ENCODE measurements at regions not wholly inside any gene's neighbourhood (a gene's known extent, or its start where the extent isn't known, plus 50 kb on each side); places are given as distances from the start of the nearest gene placed in this dataset.

GRCh38 chr6:168822376-168822775 is 381.4 kb downstream of the SMOC2 start:
- H3K9me3 Mint-ChIP-seq (ENCODE audit: insufficient read depth): no peaks in the 10 kb centered on the region
- no peak overlapping the region for H3K4me2 ChIP-seq (replicated peaks; ENCODE audit: low read depth, low read length, poor library complexity, severe bottlenecking)
- H3K27ac Mint-ChIP-seq: no peak overlapping the region
- peaks cover 0 to 13% (median 3%) of the 10 kb centered on the region in 3 donors for H3K9me3 ChIP-seq (ENCODE audit: control extremely low read depth in 1 of 3, control insufficient read depth in 2 of 3, insufficient read depth in 1 of 3, low read length in 2 of 3)
- H3K9ac ChIP-seq (ENCODE audit: low read length): no peak overlapping the region
- 69% methylated on average over 9 of the region's 9 CpGs for WGBS (ENCODE audit: insufficient coverage)
- no peaks in the 10 kb centered on the region for H3K4me1 Mint-ChIP-seq
- H3K4me3 Mint-ChIP-seq: no peak overlapping the region
- intact Hi-C loops (cut with micrococcal nuclease): no loop called here
- H3K36me3 ChIP-seq (replicated peaks in 1 of 2; ENCODE audit: control extremely low read depth in 1 of 2, control insufficient read depth in 1 of 2, extremely low read depth in 1 of 2, insufficient read depth in 2 of 2, low read length in 1 of 2): no peaks in the 10 kb centered on the region
- no peak for TF ChIP-seq EZH2 (IDR thresholded peaks at IDR 0.05; ENCODE audit: borderline replicate concordance, insufficient read depth, low read depth, low read length, poor library complexity, severe bottlenecking)
- TF ChIP-seq CTCF (IDR thresholded peaks at IDR 0.05): no peak
- CTCF ChIA-PET: no interaction called here
- no peak for DNase-seq
- no peak overlapping the region for H3K27ac ChIP-seq (ENCODE audit: low read length in 2 of 2)
- H3K27me3 Mint-ChIP-seq: no peaks in the 10 kb centered on the region
- no peaks in the 10 kb centered on the region for H3K79me2 ChIP-seq (ENCODE audit: control insufficient read depth, insufficient read depth, low read length)
- no peak overlapping the region for H3K4me3 ChIP-seq (ENCODE audit: control extremely low read depth in 1 of 5, extremely low read depth in 1 of 5, insufficient read depth in 1 of 5, low read depth in 2 of 5, low read length in 4 of 5)
- ATAC-seq (ENCODE audit: low read depth): no peak
- no peaks in the 10 kb centered on the region for H3K27me3 ChIP-seq (replicated peaks in 1 of 4; ENCODE audit: control extremely low read depth in 1 of 4, control insufficient read depth in 3 of 4, insufficient read depth in 4 of 4, low read length in 3 of 4)
- no peaks in the 10 kb centered on the region for H3K4me1 ChIP-seq (ENCODE audit: control insufficient read depth in 2 of 2, insufficient read depth in 2 of 2, low read length in 2 of 2)
- POLR2A ChIA-PET: no interaction called here
- no peak overlapping the region for H2AFZ ChIP-seq (ENCODE audit: insufficient read depth, low read depth, low read length, poor library complexity, severe bottlenecking)
- no peaks in the 10 kb centered on the region for H4K20me1 ChIP-seq (ENCODE audit: control insufficient read depth, insufficient read depth, low read length, poor library complexity, severe bottlenecking)

GRCh38 chr6:168819546-168819945 is 378.6 kb downstream of the SMOC2 start:
- Histone ChIP-seq H3K36me3 (replicated peaks in 1 of 2; ENCODE audit: control extremely low read depth in 1 of 2, control insufficient read depth in 1 of 2, extremely low read depth in 1 of 2, insufficient read depth in 2 of 2, low read length in 1 of 2) (no peaks in the 10 kb centered on the region), H3K4me1 (ENCODE audit: control insufficient read depth in 2 of 2, insufficient read depth in 2 of 2, low read length in 2 of 2) (no peaks in the 10 kb centered on the region), H3K9me3 (ENCODE audit: control extremely low read depth in 1 of 3, control insufficient read depth in 2 of 3, insufficient read depth in 1 of 3, low read length in 2 of 3) (peaks cover 0 to 7% (median 3%) of the 10 kb centered on the region in 3 donors), H3K4me3 (ENCODE audit: control extremely low read depth in 1 of 5, extremely low read depth in 1 of 5, insufficient read depth in 1 of 5, low read depth in 2 of 5, low read length in 4 of 5) (no peak overlapping the region), H3K27ac (ENCODE audit: low read length in 2 of 2) (no peak overlapping the region), H3K4me2 (replicated peaks; ENCODE audit: low read depth, low read length, poor library complexity, severe bottlenecking) (no peak overlapping the region), H4K20me1 (ENCODE audit: control insufficient read depth, insufficient read depth, low read length, poor library complexity, severe bottlenecking) (no peaks in the 10 kb centered on the region), H3K27me3 (replicated peaks in 1 of 4; ENCODE audit: control extremely low read depth in 1 of 4, control insufficient read depth in 3 of 4, insufficient read depth in 4 of 4, low read length in 3 of 4) (no peaks in the 10 kb centered on the region), H3K9ac (ENCODE audit: low read length) (no peak overlapping the region), H2AFZ (ENCODE audit: insufficient read depth, low read depth, low read length, poor library complexity, severe bottlenecking) (no peak overlapping the region), H3K79me2 (ENCODE audit: control insufficient read depth, insufficient read depth, low read length) (no peaks in the 10 kb centered on the region)
- POLR2A ChIA-PET: no interaction called here
- no peaks in the 10 kb centered on the region for H3K4me1 Mint-ChIP-seq
- CTCF ChIA-PET: no interaction called here
- intact Hi-C loops (cut with micrococcal nuclease): no loop called here
- H3K27ac Mint-ChIP-seq: no peak overlapping the region
- H3K27me3 Mint-ChIP-seq: no peaks in the 10 kb centered on the region
- H3K9me3 Mint-ChIP-seq (ENCODE audit: insufficient read depth): no peaks in the 10 kb centered on the region
- no peak for ATAC-seq (ENCODE audit: low read depth)
- WGBS (ENCODE audit: insufficient coverage): 85% methylated on average over 8 of the region's 8 CpGs
- no peak for DNase-seq
- H3K4me3 Mint-ChIP-seq: no peak overlapping the region
- TF ChIP-seq EZH2 (IDR thresholded peaks at IDR 0.05; ENCODE audit: borderline replicate concordance, insufficient read depth, low read depth, low read length, poor library complexity, severe bottlenecking) (no peak), CTCF (IDR thresholded peaks at IDR 0.05) (no peak)

Data from B cell (primary cell).